GM20000 (cell line): ENCODE measurements at regions not wholly inside any gene's neighbourhood (a gene's known extent, or its start where the extent isn't known, plus 50 kb on each side); places are given as distances from the start of the nearest gene placed in this dataset.

Experiments used
- DNase-seq: peaks from one replicate; pipeline ENCODE4 v3.0.0; 2012; ENCODE audit warnings: low spot score
- TF ChIP-seq, protein P1 (sequence below): IDR thresholded peaks from 2 replicates; pipeline ENCODE4 v1.5.1; 2012; ENCODE audit warnings: mild to moderate bottlenecking, control low read depth; ENCODE audit errors: extremely low read depth, missing control alignments

DNA sequence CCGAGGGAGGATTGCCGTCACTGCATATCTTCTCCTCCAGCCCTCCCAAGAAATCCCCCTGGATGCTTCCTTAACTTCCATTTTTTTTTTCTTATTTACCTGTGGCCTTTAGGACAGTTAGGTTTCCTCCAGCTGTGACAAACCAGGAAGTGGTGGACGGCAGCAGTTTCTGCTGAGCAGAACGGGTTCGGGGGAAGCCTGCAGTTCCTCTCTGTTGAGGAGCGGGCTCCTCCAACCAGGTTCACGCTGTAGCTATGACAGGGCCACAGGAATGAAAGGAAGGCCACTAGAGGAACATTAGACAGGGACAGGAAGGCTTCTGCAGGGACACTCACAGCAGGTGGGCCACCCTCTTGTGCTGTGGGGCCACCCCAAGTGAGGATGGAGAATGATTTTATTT is 76.7 kb upstream of the SYK start:
- TF ChIP-seq, protein P1, sequence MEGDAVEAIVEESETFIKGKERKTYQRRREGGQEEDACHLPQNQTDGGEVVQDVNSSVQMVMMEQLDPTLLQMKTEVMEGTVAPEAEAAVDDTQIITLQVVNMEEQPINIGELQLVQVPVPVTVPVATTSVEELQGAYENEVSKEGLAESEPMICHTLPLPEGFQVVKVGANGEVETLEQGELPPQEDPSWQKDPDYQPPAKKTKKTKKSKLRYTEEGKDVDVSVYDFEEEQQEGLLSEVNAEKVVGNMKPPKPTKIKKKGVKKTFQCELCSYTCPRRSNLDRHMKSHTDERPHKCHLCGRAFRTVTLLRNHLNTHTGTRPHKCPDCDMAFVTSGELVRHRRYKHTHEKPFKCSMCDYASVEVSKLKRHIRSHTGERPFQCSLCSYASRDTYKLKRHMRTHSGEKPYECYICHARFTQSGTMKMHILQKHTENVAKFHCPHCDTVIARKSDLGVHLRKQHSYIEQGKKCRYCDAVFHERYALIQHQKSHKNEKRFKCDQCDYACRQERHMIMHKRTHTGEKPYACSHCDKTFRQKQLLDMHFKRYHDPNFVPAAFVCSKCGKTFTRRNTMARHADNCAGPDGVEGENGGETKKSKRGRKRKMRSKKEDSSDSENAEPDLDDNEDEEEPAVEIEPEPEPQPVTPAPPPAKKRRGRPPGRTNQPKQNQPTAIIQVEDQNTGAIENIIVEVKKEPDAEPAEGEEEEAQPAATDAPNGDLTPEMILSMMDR, result no peak

DNA sequence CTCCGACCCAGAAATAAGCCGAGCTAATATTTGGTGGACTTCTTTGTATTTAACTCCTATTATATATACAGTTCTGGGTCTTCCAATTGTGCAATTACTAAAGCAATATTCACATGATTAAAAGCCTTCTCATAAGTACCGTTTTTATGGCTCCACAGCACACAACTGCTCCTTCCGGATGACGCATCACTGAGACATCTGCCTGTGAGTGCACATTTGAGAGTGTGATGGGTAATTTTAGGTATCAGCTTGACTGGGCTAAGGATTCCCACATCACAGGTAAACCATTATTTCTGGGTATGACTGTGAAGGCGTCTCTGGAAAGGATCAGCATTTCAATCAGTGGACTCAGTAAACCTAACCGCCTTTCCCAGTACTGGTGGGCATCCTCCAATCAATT is 77.5 kb upstream of the SYK start:
- no peak for DNase-seq
- TF ChIP-seq, protein P1, result no peak

More for the DNA sequence above, 76.7 kb upstream of the SYK start:
- no peak for DNase-seq

DNA sequence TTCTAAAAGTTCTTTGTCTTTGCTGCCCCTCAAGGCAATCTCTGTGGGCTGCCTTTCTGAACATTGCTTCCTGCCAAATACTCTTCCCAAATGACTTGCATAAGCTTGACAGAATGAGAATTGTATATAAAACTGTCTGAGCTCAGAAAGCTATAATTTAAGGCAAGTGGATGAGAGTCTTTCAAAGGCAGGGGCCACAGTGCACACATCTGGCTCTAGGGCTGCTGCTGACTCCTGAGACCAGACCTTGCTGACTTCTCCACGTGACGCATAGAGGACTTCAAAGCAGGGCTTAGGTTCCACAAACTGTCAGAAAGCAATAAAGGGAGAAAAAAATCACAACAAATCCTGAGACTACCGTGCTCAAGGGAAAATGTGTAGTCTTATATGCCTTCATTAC is 79.4 kb upstream of the DIRAS2 start:
- DNase-seq, result no peak
- TF ChIP-seq, protein P1, result no peak

DNA sequence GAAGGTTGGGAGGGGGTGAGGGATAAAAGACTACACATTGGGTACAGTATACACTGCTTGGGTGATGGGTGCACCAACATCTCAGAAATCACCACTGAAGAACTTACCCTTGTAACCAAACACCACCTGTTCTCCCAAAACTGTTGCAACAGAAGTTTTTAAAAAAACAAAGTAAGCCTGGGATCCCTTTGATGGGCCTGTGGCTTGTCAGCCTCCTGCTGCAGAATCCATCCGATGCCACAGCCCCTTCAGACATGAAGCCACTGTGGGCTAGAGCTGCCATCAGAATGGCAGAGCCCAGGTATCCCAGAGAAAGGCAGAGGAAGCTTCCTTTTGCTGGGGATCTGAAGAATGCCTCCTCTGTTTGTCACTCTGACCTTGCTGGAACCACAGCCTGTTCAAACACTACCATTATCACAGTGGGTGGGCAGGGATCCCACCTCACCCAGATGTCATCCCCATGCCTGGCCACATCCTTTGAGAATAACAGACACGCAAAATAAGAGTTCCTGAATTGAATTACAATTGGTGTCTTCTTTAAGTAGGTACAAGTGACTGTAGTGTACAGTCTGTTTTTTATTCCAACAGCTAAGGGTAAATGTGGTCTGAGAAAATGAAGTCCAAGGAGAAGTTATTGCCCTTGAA is 78.1 kb upstream of the DIRAS2 start:
- TF ChIP-seq, protein P1, result no peak
- no peak for DNase-seq

DNA sequence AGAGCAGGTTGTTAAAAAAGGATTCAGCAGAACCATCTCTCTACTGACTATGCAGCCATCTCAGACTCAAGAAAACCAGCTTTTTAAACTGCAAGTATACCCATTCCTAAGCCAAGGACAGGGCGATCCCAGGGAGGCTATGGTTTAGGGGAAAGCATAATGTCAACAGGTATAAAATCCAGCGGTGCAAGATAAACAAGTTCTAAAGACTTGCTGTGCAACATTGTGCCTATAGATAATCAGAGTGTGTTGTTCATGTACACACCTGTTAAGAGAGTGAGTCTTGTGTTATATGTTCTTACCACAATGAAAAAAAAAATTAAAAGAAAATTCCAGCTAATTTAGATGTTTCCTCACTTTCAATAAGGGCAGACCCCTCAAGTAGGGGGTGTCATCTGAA is 63.6 kb upstream of the DIRAS2 start:
- TF ChIP-seq, protein P1, result no peak
- no peak for DNase-seq

DNA sequence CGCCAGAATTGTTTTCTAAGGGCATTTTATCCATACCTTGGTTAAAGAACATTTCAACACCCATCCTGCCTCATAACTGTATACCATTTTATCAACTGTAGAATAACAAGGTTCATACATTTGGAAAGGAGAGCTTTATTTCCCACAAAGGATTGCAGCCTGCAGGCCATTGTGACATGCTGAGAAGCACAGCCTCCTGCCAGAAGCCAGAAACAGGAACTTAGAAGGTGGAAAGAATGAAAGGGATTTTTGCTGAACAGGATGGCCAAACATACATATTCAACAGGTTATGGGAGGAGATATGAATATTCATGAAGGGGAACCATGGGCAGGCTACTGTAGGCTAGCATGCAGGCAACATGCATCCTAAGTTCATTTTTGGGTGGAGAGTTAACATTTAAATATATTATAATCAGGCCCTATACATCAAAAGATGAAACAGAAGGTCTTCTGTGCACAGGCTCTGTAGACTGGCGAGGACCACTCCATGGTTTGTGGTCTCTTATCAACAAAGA is 59.9 kb upstream of the DIRAS2 start:
- TF ChIP-seq, protein P1, result no peak
- DNase-seq, result no peak

DNA sequence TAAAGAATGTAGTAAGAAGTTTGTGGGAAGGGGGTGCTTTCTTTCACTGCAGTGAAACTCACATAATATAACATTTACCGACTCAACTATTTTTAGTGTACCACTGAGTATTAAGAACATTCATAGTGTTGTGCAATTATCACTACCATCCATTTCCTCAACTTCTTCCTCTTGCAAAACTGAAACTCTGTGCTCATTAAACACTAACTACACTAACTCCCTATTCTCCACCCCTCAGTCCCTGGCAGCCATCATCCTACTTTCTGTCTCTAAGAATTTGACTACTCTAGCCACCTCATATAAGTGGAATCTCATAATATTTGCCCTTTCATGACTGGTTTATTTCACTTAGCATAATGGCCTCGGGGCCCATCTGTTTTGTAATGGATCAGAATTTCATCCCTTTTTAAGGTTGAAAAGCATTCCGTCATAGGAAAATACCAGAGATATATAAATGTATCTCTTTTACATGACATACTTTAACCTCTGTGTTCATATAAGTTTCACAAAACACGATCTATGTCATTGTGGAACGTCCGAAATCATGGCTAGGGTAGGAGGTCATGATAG is 56.3 kb upstream of the DIRAS2 start:
- DNase-seq, result no peak
- TF ChIP-seq, protein P1, result no peak
